Muscle layer of colon (tissue), 2 donors: ENCODE measurements at regions not wholly inside any gene's neighbourhood (a gene's known extent, or its start where the extent isn't known, plus 50 kb on each side); places are given as distances from the start of the nearest gene placed in this dataset.

Experiments
- H3K27ac ChIP-seq: one replicate; pipeline ENCODE4 v1.7.0; 2013; ENCODE audit warnings: low read depth, mild to moderate bottlenecking, low read length, moderate library complexity
- H3K27me3 ChIP-seq, 2 donors: one replicate each; pipeline ENCODE4 v1.7.0; 2013; ENCODE audit warnings: low read length in 2 of 2, mild to moderate bottlenecking in 2 of 2; ENCODE audit not compliant: insufficient read depth in 2 of 2, control insufficient read depth in 1 of 2
- H3K36me3 ChIP-seq: one replicate; pipeline ENCODE4 v1.7.0; 2013; ENCODE audit warnings: mild to moderate bottlenecking, low read length; ENCODE audit not compliant: insufficient read depth
- H3K4me1 ChIP-seq: one replicate; pipeline ENCODE4 v1.7.0; 2013; ENCODE audit warnings: mild to moderate bottlenecking, low read length; ENCODE audit not compliant: insufficient read depth
- H3K4me3 ChIP-seq, 2 donors: one replicate each; pipeline ENCODE4 v1.7.0; 2013; ENCODE audit warnings: low read length in 2 of 2, low read depth in 1 of 2, mild to moderate bottlenecking in 1 of 2, moderate library complexity in 1 of 2
- H3K9ac ChIP-seq: one replicate; pipeline ENCODE4 v1.7.0; 2013; ENCODE audit warnings: low read length
- H3K9me3 ChIP-seq: one replicate; pipeline ENCODE4 v1.7.0; 2013; ENCODE audit warnings: mild to moderate bottlenecking, low read length
- donor health status: abdominal sarcoma.
- donor health status: Adenocarcinoma of cecum.

DNA sequence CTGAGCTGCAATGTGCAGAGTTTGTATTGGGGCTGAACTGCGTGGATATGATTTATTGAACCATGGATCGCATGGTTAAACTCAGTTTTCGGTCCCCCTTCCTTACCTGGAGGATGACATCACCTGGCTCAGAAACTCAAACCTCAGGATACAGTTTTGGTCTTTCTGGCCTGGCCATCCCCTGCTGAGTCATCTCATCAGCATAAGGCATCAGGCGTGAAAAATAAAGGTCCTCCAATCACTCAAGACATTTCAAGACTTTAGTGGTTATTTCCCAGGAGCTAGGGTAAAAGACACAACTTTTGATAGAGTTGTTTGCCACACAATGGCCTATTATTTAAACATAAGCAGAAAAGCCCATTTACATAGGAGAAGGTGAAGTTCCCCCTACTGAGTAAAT, 631.1 kb upstream of the TMEM132C start:
- Histone ChIP-seq H3K27me3 (no peaks in the 10 kb centered on the region), H3K36me3 (no peaks in the 10 kb centered on the region), H3K27ac (no peak overlapping the region)

DNA sequence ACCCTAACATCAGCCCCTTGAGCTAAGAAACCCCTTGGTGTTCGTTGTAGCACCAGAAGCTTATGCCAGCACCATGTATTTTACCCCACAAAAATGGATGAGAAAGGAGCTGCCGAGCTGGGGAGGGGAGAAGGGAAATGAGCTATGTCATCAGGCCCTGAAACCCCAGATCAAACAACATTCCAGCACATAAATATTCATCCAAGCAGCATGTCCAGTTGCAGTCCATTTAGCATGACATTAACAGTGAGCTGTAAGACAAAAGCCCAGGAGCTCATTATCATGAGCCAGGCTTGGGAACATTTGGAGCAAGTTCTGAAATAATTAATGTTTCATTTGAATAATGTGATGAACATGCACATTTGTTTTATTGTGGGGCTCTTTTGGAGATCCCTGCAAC, 630.1 kb upstream of the TMEM132C start:
- Histone ChIP-seq H3K9ac (no peak overlapping the region), H3K9me3 (no peaks in the 10 kb centered on the region), H3K36me3 (no peaks in the 10 kb centered on the region), H3K27me3 (no peaks in the 10 kb centered on the region), H3K4me1 (no peaks in the 10 kb centered on the region), H3K4me3 (no peak overlapping the region), H3K27ac (no peak overlapping the region)

More for the DNA sequence above, 631.1 kb upstream of the TMEM132C start:
- no peak overlapping the region for H3K4me3 ChIP-seq
- H3K9ac ChIP-seq, result no peak overlapping the region
- no peaks in the 10 kb centered on the region for H3K4me1 ChIP-seq
- no peaks in the 10 kb centered on the region for H3K9me3 ChIP-seq

DNA sequence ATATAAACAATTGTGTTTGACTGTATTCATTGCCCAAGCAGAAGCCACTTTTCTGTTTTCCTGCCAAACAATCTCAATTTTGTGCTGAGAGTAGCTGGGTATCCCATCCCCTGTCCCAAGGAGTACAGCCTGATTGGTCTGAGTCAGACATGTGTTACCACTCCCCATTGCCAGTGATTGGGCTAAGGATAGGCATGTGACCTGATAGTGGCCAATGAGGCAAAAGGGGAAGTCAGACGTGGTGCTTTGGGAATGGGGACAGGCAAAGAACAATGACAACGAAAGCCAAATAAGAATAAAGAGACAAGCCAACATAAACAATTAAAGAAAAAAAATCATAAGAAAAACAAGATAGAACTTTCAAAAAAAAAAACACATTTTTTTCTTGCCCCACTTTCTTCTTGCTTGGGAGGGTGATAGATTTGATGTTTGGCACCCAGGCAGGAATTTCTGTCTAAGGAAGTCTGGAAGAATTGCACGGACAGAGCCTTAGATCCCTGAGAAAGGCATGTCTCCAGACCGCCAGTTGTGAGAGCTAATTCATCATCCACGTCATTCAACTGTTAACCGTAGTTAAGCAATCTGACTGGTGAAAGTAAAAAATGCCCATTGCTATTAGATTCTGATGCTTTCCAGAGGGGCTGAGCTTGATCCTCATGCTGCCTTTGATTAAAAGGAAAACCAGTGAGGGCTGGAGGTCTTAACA, 626.6 kb upstream of the TMEM132C start:
- no peak overlapping the region for H3K9ac ChIP-seq
- no peaks in the 10 kb centered on the region for H3K36me3 ChIP-seq
- H3K27me3 ChIP-seq, result no peaks in the 10 kb centered on the region
- no peak overlapping the region for H3K27ac ChIP-seq
- no peaks in the 10 kb centered on the region for H3K4me1 ChIP-seq
- H3K9me3 ChIP-seq, result no peaks in the 10 kb centered on the region
- H3K4me3 ChIP-seq, result no peak overlapping the region

DNA sequence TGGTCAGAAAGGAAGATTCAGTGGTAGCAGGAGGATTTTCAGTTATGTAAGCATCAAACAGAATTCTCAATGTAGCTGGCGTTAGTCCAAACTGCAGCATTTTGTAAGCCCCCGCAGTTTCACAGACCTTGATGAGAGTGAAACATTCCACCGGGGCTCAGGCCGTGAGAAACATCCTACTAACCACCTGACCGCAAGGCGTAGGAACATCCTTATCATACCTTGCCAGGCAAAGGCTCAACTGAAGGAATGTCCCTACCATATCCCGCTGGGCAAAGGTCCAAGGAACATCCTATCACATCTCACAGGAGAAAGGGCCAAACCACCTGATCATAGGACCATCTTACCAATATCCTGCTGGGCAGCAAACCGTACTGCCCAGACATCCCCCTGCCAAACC, 624.8 kb upstream of the TMEM132C start:
- H3K9me3 ChIP-seq, result no peaks in the 10 kb centered on the region
- no peaks in the 10 kb centered on the region for H3K36me3 ChIP-seq
- H3K4me3 ChIP-seq, result no peak overlapping the region
- H3K4me1 ChIP-seq, result no peaks in the 10 kb centered on the region
- no peaks in the 10 kb centered on the region for H3K27me3 ChIP-seq
- H3K27ac ChIP-seq, result no peak overlapping the region
- no peak overlapping the region for H3K9ac ChIP-seq

DNA sequence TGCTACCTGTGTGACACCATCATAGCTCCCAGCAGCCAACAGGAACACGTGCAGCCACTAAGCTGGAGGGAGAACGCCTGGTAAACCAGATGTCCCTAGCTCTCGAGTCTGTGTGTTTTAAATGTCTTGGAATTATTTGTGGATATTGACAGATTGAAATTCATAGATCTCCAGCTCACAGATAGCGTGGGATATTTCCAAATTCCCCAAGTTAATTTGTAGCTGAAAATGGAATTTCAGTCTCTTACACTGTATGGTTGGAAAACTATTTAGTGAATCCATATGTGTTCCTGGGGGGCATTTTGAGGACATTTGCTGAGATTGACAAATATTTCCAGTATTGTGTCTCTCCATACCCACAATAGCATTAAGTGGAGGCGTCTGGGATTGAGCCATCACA, 618.6 kb upstream of the TMEM132C start:
- Histone ChIP-seq H3K27ac (no peak overlapping the region), H3K4me3 (no peak overlapping the region), H3K4me1 (no peaks in the 10 kb centered on the region), H3K27me3 (no peaks in the 10 kb centered on the region), H3K36me3 (no peaks in the 10 kb centered on the region), H3K9me3 (no peaks in the 10 kb centered on the region), H3K9ac (no peak overlapping the region)

DNA sequence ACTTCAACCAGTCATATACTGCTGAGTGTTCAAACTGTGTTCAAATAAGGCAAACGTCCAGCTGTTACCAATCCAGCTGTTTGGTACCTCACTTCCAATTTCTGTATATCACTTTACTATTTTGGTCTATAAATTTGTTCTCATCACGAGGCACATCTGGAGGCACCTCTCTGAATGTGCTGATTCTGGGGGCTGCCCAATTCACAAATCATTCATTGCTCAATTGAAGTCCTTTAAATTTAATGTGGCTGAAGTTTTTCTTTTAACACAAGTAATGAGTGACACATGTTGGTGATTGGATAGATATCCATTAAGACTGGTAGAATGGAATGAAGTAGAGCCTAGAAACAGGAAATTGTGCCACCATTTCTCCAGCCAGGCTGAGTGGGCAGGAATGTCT, 617.0 kb upstream of the TMEM132C start:
- no peak overlapping the region for H3K27ac ChIP-seq
- no peak overlapping the region for H3K9ac ChIP-seq
- H3K27me3 ChIP-seq, result no peaks in the 10 kb centered on the region
- no peak overlapping the region for H3K4me3 ChIP-seq
- H3K4me1 ChIP-seq, result no peaks in the 10 kb centered on the region
- no peaks in the 10 kb centered on the region for H3K9me3 ChIP-seq
- H3K36me3 ChIP-seq, result no peaks in the 10 kb centered on the region

DNA sequence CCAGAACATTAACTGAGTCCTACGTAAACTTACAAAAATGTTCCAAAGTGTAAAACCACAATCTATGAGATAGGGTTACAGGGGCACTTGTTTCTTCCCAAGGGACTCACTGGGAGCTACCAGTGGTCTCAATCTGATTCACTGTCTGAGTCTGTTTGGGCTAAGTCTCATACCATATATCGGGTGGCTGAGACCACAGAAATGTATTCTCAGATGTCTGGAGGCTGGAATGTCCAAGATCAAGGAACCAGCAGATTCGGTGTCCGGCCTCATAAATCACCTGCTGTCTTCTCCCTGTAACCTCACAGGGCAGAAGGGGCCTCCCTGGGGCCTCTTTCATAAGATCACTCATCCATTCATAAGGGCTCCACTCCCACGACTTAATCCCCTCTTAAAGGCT, 616.3 kb upstream of the TMEM132C start:
- Histone ChIP-seq H3K27ac (no peak overlapping the region), H3K9me3 (no peaks in the 10 kb centered on the region), H3K27me3 (no peaks in the 10 kb centered on the region), H3K4me3 (no peak overlapping the region), H3K4me1 (no peaks in the 10 kb centered on the region), H3K9ac (no peak overlapping the region), H3K36me3 (no peaks in the 10 kb centered on the region)

DNA sequence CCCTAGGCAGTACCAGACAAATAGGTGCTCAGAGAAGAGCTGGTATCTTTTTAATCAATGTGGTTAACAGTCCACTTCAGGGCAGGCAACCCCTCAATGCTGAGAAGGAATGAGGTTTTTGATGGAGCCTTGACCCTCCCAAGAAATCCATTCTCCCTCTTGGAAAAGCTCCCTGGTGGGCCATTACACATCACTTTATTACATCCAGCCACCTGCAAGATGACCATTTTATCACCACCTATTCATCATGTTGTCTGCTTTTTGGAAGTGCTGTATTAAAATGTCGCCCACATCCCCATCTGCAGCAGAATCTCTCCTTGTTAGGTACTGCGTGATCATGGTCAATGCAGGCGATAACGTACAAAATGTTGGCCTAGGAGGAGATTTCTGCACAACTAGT, 614.7 kb upstream of the TMEM132C start:
- Histone ChIP-seq H3K27ac (no peak overlapping the region), H3K36me3 (no peaks in the 10 kb centered on the region), H3K9me3 (no peaks in the 10 kb centered on the region), H3K4me1 (no peaks in the 10 kb centered on the region), H3K27me3 (no peaks in the 10 kb centered on the region), H3K4me3 (no peak overlapping the region), H3K9ac (no peak overlapping the region)

DNA sequence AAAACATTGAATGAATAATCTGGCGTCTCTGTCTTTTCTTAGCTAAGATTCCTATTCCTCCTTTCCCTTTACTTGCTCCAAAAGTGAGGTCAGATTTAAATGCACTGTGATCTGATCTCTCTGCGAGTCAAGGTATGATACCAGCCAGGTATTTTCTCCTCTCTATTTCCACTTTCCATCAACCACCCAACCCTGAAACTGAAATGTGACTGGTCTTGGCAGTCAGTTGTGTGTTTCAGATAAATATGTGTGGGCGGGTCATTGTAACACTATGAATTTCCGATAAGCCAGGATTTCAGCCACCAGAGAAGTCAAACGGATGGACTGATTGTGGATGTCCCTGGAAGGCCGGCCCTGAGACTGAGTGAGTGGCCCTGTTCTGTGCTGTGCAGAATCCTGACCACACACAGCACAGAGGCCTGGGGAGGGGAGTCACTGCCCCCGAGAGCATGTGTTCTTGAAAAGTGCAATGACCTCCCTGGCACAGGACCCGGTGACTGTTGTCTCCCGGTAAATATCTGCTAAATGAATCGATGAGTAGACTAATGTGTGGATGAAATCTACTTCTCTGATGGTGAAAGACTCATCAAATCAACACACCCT, 612.5 kb upstream of the TMEM132C start:
- Histone ChIP-seq H3K27ac (no peak overlapping the region), H3K27me3 (no peaks in the 10 kb centered on the region), H3K4me3 (no peak overlapping the region), H3K9ac (no peak overlapping the region), H3K4me1 (no peaks in the 10 kb centered on the region), H3K36me3 (no peaks in the 10 kb centered on the region), H3K9me3 (no peaks in the 10 kb centered on the region)

DNA sequence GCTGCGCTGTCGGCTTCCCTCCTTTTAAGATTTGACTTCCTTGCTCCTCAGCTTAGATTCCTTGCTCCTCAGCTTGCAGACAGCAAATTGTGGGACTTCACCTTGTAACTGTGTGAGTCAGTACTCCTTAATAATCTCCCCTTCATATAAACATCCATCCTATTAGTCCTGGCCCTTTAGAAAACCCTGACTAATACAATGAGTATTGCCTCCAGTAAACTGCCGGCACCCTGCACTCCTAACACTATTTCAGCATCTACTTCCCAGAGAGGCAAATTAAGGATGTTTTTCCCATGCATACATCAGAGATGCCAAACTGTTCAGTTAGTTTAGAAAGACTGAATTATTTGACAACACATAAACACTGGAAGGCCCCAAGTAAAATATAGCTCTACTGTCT, 611.3 kb upstream of the TMEM132C start:
- Histone ChIP-seq H3K27me3 (no peaks in the 10 kb centered on the region), H3K9me3 (no peaks in the 10 kb centered on the region), H3K27ac (no peak overlapping the region), H3K9ac (no peak overlapping the region), H3K4me1 (no peaks in the 10 kb centered on the region), H3K4me3 (no peak overlapping the region), H3K36me3 (no peaks in the 10 kb centered on the region)

DNA sequence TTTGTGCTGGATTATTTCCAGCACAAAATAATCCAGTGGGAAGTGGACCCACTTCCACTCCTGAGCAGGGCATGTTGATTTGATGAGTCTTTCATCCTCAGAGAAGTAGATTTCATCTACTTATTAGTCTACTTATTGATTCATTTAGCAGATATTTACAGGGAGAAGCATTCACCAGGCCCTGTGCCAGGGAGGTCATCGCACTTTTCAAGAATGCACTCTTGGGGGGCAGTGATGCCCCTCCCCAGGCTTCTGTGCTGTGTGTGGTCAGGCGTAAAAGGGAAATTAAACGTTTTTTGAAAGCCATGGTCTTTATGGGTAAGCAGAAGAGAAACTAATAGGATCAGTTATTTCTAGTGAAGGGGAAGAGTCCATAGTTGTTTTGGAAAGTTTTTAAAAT, 610.7 kb upstream of the TMEM132C start:
- Histone ChIP-seq H3K9ac (no peak overlapping the region), H3K36me3 (no peaks in the 10 kb centered on the region), H3K4me1 (no peaks in the 10 kb centered on the region), H3K9me3 (no peaks in the 10 kb centered on the region), H3K27me3 (no peaks in the 10 kb centered on the region), H3K27ac (no peak overlapping the region), H3K4me3 (no peak overlapping the region)

DNA sequence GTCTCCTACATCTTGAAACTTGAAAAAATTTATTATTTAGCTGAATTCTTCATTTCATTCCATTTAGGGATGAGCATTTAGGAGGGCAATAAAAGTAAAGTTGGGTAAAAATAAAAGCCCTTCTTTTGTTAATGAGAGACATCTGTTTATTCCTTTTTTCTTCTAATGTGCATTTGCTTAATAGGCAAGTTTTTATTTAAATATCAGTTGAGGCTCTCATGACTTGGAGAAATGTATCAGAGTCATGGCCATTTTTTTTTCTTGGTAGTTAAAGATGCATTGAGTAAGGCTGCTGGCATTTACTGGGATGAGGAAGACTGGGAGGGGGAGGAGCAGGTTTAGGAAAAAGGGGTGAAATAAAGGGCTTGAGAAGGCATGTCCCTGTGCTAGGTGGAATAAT, 609.9 kb upstream of the TMEM132C start:
- H3K4me3 ChIP-seq, result no peak overlapping the region

More for the DNA sequence above, 609.9 kb upstream of the TMEM132C start:
- no peak overlapping the region for H3K9ac ChIP-seq
- no peaks in the 10 kb centered on the region for H3K4me1 ChIP-seq
- no peaks in the 10 kb centered on the region for H3K9me3 ChIP-seq
- H3K36me3 ChIP-seq, result no peaks in the 10 kb centered on the region
- no peaks in the 10 kb centered on the region for H3K27me3 ChIP-seq
- no peak overlapping the region for H3K27ac ChIP-seq
